Neural cell (in vitro differentiated cells): ENCODE measurements at regions not wholly inside any gene's neighbourhood (a gene's known extent, or its start where the extent isn't known, plus 50 kb on each side); places are given as distances from the start of the nearest gene placed in this dataset.

Experiments used
- H2AFZ ChIP-seq: fragments of 200-600, 300-800 bp; sonication (generic), shearing (Covaris generic); 2 replicates; pipeline ENCODE4 v1.6.0; 2014; ENCODE audit warnings: low read depth, mild to moderate bottlenecking, antibody characterized with exemption, low read length, moderate library complexity
- H3F3A ChIP-seq: fragments of 200-600 bp; shearing (Covaris generic); 2 replicates; pipeline ENCODE4 v1.6.1; 2016; ENCODE audit warnings: mild to moderate bottlenecking, moderate library complexity, mixed read lengths, antibody characterized with exemption, low read length; ENCODE audit not compliant: insufficient read depth, poor library complexity, severe bottlenecking
- H3K27ac ChIP-seq: fragments of 200-600, 300-800 bp; sonication (generic), shearing (Covaris generic); 2 replicates; pipeline ENCODE4 v1.5.1; 2014; ENCODE audit warnings: mild to moderate bottlenecking, low read length, moderate library complexity
- H3K27me3 ChIP-seq: fragments of 300-800, 200-600 bp; sonication (generic), shearing (Covaris generic); 2 replicates; pipeline ENCODE4 v1.6.0; 2014; ENCODE audit warnings: mild to moderate bottlenecking, low read depth, low read length, moderate library complexity; ENCODE audit not compliant: insufficient read depth
- H3K36me3 ChIP-seq: fragments of 300-800, 200-600 bp; sonication (generic), shearing (Covaris generic); 2 replicates; pipeline ENCODE4 v1.5.1; 2014; ENCODE audit warnings: mild to moderate bottlenecking, antibody characterized with exemption, low read length, moderate library complexity; ENCODE audit not compliant: insufficient read depth
- H3K4me2 ChIP-seq: fragments of 300-800, 200-600 bp; sonication (generic), shearing (Covaris generic); 2 replicates; pipeline ENCODE4 v1.6.0; 2014; ENCODE audit warnings: mild to moderate bottlenecking, low read length
- H3K4me3 ChIP-seq: fragments of 300-800, 200-600 bp; sonication (generic), shearing (Covaris generic); 2 replicates; pipeline ENCODE4 v1.5.1; 2014; ENCODE audit warnings: mild to moderate bottlenecking, low read length, moderate library complexity
- H3K79me2 ChIP-seq: fragments of 200-600 bp; shearing (Covaris generic); replicated peaks from 2 replicates; pipeline ENCODE4 v1.6.0; 2014; ENCODE audit warnings: mild to moderate bottlenecking, low read length, moderate library complexity; ENCODE audit not compliant: insufficient read depth
- H3K9ac ChIP-seq: fragments of 300-800, 200-600 bp; sonication (generic), shearing (Covaris generic); 2 replicates; pipeline ENCODE4 v1.6.1; 2016; ENCODE audit warnings: mild to moderate bottlenecking, low read length, mixed read lengths
- H3K9me2 ChIP-seq: fragments of 200-600 bp; shearing (Covaris generic); 2 replicates; pipeline ENCODE4 v1.6.1; 2016; ENCODE audit warnings: mild to moderate bottlenecking, low read length, mixed read lengths; ENCODE audit not compliant: insufficient read depth
- H3K9me3 ChIP-seq: fragments of 200-600, 300-800 bp; sonication (generic), shearing (Covaris generic); 2 replicates; pipeline ENCODE4 v1.6.1; 2016; ENCODE audit warnings: mild to moderate bottlenecking, mixed run types, low read length, moderate library complexity, mixed read lengths
- H4K20me1 ChIP-seq: fragments of 200-600 bp; shearing (Covaris generic); 2 replicates; pipeline ENCODE4 v1.6.1; 2016; ENCODE audit warnings: mild to moderate bottlenecking, mixed run types; ENCODE audit not compliant: insufficient read depth
- CTCF ChIP-seq: fragments of 450-650 bp; IDR thresholded peaks from 2 replicates; pipeline ENCODE4 v1.5.1; 2014; ENCODE audit warnings: antibody characterized with exemption, mild to moderate bottlenecking, moderate library complexity; ENCODE audit not compliant: poor library complexity, severe bottlenecking
- EP300 ChIP-seq: fragments of 450-650 bp; conservative IDR thresholded peaks from 2 replicates; pipeline ENCODE4 v1.6.1; 2014; ENCODE audit warnings: antibody characterized with exemption, mild to moderate bottlenecking, moderate library complexity; ENCODE audit not compliant: poor library complexity, severe bottlenecking
- EZH2 ChIP-seq: fragments of 200-600, 300-800 bp; shearing (Covaris generic), sonication (generic); IDR thresholded peaks from 2 replicates; pipeline ENCODE4 v1.6.1; 2014; ENCODE audit warnings: antibody characterized with exemption, low read length, borderline replicate concordance, mild to moderate bottlenecking; ENCODE audit not compliant: insufficient read depth, poor library complexity, severe bottlenecking
- MXI1 ChIP-seq: fragments of 450-650 bp; conservative IDR thresholded peaks from 2 replicates; pipeline ENCODE4 v1.6.1; 2014; ENCODE audit warnings: antibody characterized with exemption, mild to moderate bottlenecking; ENCODE audit not compliant: poor library complexity, severe bottlenecking
- POLR2AphosphoS5 ChIP-seq: IDR thresholded peaks from 2 replicates; pipeline ENCODE4 v1.6.1; 2012
- RAD21 ChIP-seq: fragments of 450-650 bp; conservative IDR thresholded peaks from 2 replicates; pipeline ENCODE4 v1.6.1; 2014; ENCODE audit warnings: antibody characterized with exemption, mild to moderate bottlenecking, moderate library complexity
- SMC3 ChIP-seq: fragments of 450-650 bp; conservative IDR thresholded peaks from 2 replicates; pipeline ENCODE4 v1.6.1; 2014; ENCODE audit warnings: antibody characterized with exemption, mild to moderate bottlenecking, moderate library complexity; ENCODE audit not compliant: poor library complexity
- TAF1 ChIP-seq: IDR thresholded peaks from 2 replicates; pipeline ENCODE4 v1.6.1; 2012; ENCODE audit warnings: low read depth
- TF ChIP-seq, protein P1 (sequence below): IDR thresholded peaks from 2 replicates; pipeline ENCODE4 v1.6.1; 2012; ENCODE audit warnings: borderline replicate concordance

DNA sequence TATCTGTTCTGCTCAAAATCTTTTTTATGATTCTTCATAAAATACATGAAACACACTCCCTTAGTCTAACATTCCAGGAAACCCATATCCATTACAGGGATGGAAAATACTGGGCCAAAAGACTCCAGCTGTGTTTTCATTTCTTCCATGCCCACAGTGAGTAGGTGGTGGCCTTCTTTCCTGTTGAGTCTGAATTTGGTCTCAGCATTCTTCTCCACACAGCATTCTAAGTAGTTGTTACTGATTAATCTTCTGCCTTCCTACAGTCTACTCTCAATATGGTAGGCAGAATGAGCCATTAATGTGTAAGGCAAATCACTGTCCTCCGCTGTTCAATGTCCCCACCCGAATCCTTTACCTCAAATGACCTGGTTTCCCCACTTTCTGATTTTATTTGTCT is 370.6 kb upstream of the RPS6KA3 start:
- Histone ChIP-seq H2AFZ (no peak overlapping the region), H3K9me2 (no peaks in the 10 kb centered on the region), H3K4me3 (no peak overlapping the region), H3K79me2 (no peaks in the 10 kb centered on the region), H3K27ac (no peak overlapping the region), H3K9ac (no peak overlapping the region), H3K9me3 (no peaks in the 10 kb centered on the region), H3K36me3 (no peaks in the 10 kb centered on the region), H3K27me3 (no peaks in the 10 kb centered on the region), H4K20me1 (no peaks in the 10 kb centered on the region), H3K4me2 (no peak overlapping the region), H3F3A (no peaks in the 10 kb centered on the region)
- TF ChIP-seq CTCF (no peak), SMC3 (no peak), EP300 (no peak), TAF1 (no peak), RAD21 (no peak), EZH2 (no peak), MXI1 (no peak)

- no peaks in the 10 kb centered on the region for H3K79me2 ChIP-seq
- H3K4me3 ChIP-seq = no peak overlapping the region
- no peak for TF ChIP-seq POLR2AphosphoS5
- TF ChIP-seq CTCF = no peak
- TF ChIP-seq RAD21 = no peak
- TF ChIP-seq MXI1 = no peak
- no peak for TF ChIP-seq TAF1
- no peak for TF ChIP-seq EP300
- TF ChIP-seq, protein P1, sequence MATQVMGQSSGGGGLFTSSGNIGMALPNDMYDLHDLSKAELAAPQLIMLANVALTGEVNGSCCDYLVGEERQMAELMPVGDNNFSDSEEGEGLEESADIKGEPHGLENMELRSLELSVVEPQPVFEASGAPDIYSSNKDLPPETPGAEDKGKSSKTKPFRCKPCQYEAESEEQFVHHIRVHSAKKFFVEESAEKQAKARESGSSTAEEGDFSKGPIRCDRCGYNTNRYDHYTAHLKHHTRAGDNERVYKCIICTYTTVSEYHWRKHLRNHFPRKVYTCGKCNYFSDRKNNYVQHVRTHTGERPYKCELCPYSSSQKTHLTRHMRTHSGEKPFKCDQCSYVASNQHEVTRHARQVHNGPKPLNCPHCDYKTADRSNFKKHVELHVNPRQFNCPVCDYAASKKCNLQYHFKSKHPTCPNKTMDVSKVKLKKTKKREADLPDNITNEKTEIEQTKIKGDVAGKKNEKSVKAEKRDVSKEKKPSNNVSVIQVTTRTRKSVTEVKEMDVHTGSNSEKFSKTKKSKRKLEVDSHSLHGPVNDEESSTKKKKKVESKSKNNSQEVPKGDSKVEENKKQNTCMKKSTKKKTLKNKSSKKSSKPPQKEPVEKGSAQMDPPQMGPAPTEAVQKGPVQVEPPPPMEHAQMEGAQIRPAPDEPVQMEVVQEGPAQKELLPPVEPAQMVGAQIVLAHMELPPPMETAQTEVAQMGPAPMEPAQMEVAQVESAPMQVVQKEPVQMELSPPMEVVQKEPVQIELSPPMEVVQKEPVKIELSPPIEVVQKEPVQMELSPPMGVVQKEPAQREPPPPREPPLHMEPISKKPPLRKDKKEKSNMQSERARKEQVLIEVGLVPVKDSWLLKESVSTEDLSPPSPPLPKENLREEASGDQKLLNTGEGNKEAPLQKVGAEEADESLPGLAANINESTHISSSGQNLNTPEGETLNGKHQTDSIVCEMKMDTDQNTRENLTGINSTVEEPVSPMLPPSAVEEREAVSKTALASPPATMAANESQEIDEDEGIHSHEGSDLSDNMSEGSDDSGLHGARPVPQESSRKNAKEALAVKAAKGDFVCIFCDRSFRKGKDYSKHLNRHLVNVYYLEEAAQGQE = no peak
- TF ChIP-seq EZH2 = no peak
- TF ChIP-seq SMC3 = no peak
- H3K4me2 ChIP-seq = no peak overlapping the region
- no peak overlapping the region for H2AFZ ChIP-seq
- no peaks in the 10 kb centered on the region for H3K9me3 ChIP-seq
- no peaks in the 10 kb centered on the region for H3K36me3 ChIP-seq
- H3K9me2 ChIP-seq = no peaks in the 10 kb centered on the region
- H3K27me3 ChIP-seq = no peaks in the 10 kb centered on the region
- no peaks in the 10 kb centered on the region for H4K20me1 ChIP-seq
- no peaks in the 10 kb centered on the region for H3F3A ChIP-seq
- no peak overlapping the region for H3K9ac ChIP-seq
- no peak overlapping the region for H3K27ac ChIP-seq
Observed at GRCh38 chrX:20633451-20633850, 366.7 kb upstream of the RPS6KA3 start.
